PFSK-1 (cell line): ENCODE measurements at regions not wholly inside any gene's neighbourhood (a gene's known extent, or its start where the extent isn't known, plus 50 kb on each side); places are given as distances from the start of the nearest gene placed in this dataset.

Experiments used
- FOXP2 ChIP-seq: optimal IDR thresholded peaks from 2 replicates; pipeline ENCODE3; 2011; ENCODE audit warnings: borderline replicate concordance, control low read depth, inconsistent platforms; ENCODE audit not compliant: insufficient read depth; ENCODE audit errors: extremely low read length, extremely low read depth
- POLR2AphosphoS5 ChIP-seq: IDR thresholded peaks from 2 replicates; pipeline ENCODE4 v1.6.1; 2012; ENCODE audit warnings: low read depth, mild to moderate bottlenecking, control low read depth, low read length, moderate library complexity
- REST ChIP-seq, 2 experiments: IDR thresholded peaks; 2 replicates each; pipeline versions ENCODE4 v1.6.1 to v1.8.0; 2011 to 2012; ENCODE audit warnings: low read depth in 2 of 2, low read length in 2 of 2, control low read depth in 1 of 2, inconsistent platforms in 1 of 2, mild to moderate bottlenecking in 1 of 2, moderate library complexity in 1 of 2; ENCODE audit not compliant: insufficient read depth in 1 of 2
- SIN3A ChIP-seq: IDR thresholded peaks from 2 replicates; pipeline ENCODE4 v1.6.1; 2012; ENCODE audit warnings: mild to moderate bottlenecking, low read length, moderate library complexity, borderline replicate concordance; ENCODE audit not compliant: insufficient read depth
- TAF1 ChIP-seq: IDR thresholded peaks from 2 replicates; pipeline ENCODE4 v1.6.1; 2012; ENCODE audit warnings: low read length, control low read depth, borderline replicate concordance; ENCODE audit not compliant: insufficient read depth

GRCh38 chr2:164439885-164440284 is 181.4 kb downstream of the GRB14 start:
- no peak for TF ChIP-seq POLR2AphosphoS5
- no peak for TF ChIP-seq SIN3A
- no peak for TF ChIP-seq REST (IDR thresholded peaks at IDR 0.05; ENCODE audit: insufficient read depth in 1 of 2, low read depth in 2 of 2, low read length in 2 of 2)
- TF ChIP-seq FOXP2: no peak
- TF ChIP-seq TAF1: no peak

- TF ChIP-seq TAF1: no peak
- no peak for TF ChIP-seq SIN3A
- no peak for TF ChIP-seq FOXP2
- TF ChIP-seq POLR2AphosphoS5: no peak
- TF ChIP-seq REST (IDR thresholded peaks at IDR 0.05; ENCODE audit: insufficient read depth in 1 of 2, low read depth in 2 of 2, low read length in 2 of 2): no peak
Measured at GRCh38 chr2:164439235-164439634, 182.0 kb downstream of the GRB14 start.

- TF ChIP-seq REST (IDR thresholded peaks at IDR 0.05; ENCODE audit: insufficient read depth in 1 of 2, low read depth in 2 of 2, low read length in 2 of 2) (no peak), TAF1 (no peak), FOXP2 (no peak), SIN3A (no peak), POLR2AphosphoS5 (no peak)
Measured at GRCh38 chr2:164438490-164439205, 182.6 kb downstream of the GRB14 start.

- no peak for TF ChIP-seq POLR2AphosphoS5
- TF ChIP-seq FOXP2: no peak
- TF ChIP-seq TAF1: no peak
- TF ChIP-seq SIN3A: no peak
- no peak for TF ChIP-seq REST (IDR thresholded peaks at IDR 0.05; ENCODE audit: insufficient read depth in 1 of 2, low read depth in 2 of 2, low read length in 2 of 2)
Measured at GRCh38 chr2:164436131-164436530, 185.2 kb downstream of the GRB14 start.

GRCh38 chr2:164430166-164430783 is 191.0 kb downstream of the GRB14 start:
- no peak for TF ChIP-seq POLR2AphosphoS5
- no peak for TF ChIP-seq SIN3A
- TF ChIP-seq FOXP2: no peak
- no peak for TF ChIP-seq TAF1
- no peak for TF ChIP-seq REST (IDR thresholded peaks at IDR 0.05; ENCODE audit: insufficient read depth in 1 of 2, low read depth in 2 of 2, low read length in 2 of 2)
